Peyer's patch (tissue), 4 donors: ENCODE measurements at regions not wholly inside any gene's neighbourhood (a gene's known extent, or its start where the extent isn't known, plus 50 kb on each side); places are given as distances from the start of the nearest gene placed in this dataset.

Experiments
- POLR2A ChIP-seq, 2 donors: fragments of 450-650 bp; IDR thresholded peaks; one replicate each; pipeline ENCODE4 v1.5.1; 2017; ENCODE audit warnings: antibody characterized with exemption in 2 of 2, mild to moderate bottlenecking in 2 of 2, moderate library complexity in 2 of 2
- TF ChIP-seq, protein P1 (sequence below), 6 experiments: fragments of 450-650 bp in 4 of 6; fragments of 200-600 bp in 2 of 6; sonication (generic) in 1 of 6; IDR thresholded peaks; one replicate each; pipeline ENCODE4 v1.5.1; 2017 to 2019; ENCODE audit warnings: antibody characterized with exemption in 6 of 6, mild to moderate bottlenecking in 3 of 6, moderate library complexity in 1 of 6

DNA sequence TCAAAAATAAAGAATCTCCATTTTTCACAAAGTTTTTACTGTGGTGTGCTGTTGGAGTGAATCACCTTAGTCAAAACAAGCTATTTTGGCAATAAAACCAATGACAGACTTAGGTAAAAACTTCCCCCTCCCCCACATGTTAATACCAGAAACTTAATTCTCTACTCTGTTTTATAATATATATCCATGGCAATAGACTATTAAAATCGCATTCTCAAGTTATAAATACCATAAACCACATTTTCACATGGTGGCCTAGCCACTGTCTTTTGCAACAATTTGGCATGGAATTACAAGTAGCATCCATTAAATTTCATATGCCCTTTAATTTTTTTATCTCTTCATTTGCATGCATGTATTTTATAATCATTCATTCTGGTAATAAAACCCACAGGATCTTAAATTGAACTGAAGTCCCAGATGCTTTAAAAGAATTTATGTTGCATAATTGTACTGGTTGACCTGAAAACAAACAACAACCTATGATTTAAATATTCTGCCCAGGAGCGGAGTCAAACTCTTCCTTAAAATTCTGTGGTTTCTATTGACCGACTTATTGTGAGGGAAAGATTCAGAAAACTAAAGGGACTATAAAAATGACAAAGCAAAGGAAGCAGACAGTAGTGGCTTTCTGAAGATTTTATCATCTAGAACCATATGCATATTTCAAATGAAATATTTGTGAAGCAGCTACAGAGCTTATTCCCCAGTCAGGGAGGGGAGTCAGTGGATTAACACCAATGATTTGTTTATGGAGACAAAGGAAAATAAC, 229.0 kb upstream of the TBL1XR1 start:
- TF ChIP-seq POLR2A (IDR thresholded peaks at IDR 0.05): no peak
- TF ChIP-seq, protein P1, sequence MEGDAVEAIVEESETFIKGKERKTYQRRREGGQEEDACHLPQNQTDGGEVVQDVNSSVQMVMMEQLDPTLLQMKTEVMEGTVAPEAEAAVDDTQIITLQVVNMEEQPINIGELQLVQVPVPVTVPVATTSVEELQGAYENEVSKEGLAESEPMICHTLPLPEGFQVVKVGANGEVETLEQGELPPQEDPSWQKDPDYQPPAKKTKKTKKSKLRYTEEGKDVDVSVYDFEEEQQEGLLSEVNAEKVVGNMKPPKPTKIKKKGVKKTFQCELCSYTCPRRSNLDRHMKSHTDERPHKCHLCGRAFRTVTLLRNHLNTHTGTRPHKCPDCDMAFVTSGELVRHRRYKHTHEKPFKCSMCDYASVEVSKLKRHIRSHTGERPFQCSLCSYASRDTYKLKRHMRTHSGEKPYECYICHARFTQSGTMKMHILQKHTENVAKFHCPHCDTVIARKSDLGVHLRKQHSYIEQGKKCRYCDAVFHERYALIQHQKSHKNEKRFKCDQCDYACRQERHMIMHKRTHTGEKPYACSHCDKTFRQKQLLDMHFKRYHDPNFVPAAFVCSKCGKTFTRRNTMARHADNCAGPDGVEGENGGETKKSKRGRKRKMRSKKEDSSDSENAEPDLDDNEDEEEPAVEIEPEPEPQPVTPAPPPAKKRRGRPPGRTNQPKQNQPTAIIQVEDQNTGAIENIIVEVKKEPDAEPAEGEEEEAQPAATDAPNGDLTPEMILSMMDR (IDR thresholded peaks at IDR 0.05): no peak
